ENCODE measurements at regions not wholly inside any gene's neighbourhood (a gene's known extent, or its start where the extent isn't known, plus 50 kb on each side); places are given as distances from the start of the nearest gene placed in this dataset.

DNA sequence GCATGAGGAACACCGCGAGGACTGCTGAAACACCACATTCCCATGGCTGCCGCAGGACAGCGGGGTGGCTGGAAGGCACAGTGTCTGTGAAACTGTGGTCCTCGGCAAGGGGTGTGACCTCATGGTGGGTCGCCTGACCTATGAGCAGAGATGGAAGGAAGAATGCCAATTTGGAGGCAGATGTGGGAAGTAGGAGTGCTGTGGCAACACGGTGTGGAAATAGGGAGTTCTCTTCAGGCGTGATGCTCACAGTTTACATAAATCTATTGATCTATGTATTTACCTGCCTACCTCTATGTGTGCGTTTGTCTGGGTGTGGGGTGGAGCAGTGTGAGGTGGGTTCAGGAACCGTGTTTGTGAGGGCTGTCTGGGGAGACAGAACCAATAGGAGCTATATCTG, 62.3 kb upstream of the LSM6 start:
- Histone ChIP-seq H3K9me3 (ENCODE audit: low read length) (no peaks in the 10 kb centered on the region), H3K79me2 (replicated peaks; ENCODE audit: insufficient read depth, low read length) (no peaks in the 10 kb centered on the region)

DNA sequence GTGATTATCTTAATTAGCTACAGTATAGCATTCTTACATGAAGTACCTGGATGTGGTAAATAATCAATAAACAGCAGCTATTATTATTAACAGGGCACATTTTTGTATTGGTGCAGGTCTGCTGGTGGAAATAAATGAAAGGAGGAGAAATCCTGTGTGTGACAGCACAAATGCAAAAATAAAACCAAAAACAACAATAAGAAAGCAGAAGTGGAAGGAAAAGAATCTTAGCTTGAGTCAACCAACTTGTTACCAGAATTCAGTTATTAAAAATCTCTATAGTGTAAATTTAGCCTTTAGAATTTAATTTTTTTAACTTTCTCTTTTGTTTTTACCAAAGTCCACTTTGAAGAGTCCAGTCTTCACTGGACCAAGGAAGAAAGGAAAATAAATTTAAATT, 63.1 kb upstream of the LSM6 start:
- Histone ChIP-seq H4K20me1 (ENCODE audit: insufficient read depth) (no peaks in the 10 kb centered on the region), H3K27me3 (ENCODE audit: insufficient read depth, low read depth, low read length) (no peaks in the 10 kb centered on the region), H3K36me3 (ENCODE audit: insufficient read depth, low read length) (no peaks in the 10 kb centered on the region), H3K79me2 (replicated peaks; ENCODE audit: insufficient read depth, low read length) (no peaks in the 10 kb centered on the region), H3K4me3 (ENCODE audit: low read length) (no peak overlapping the region), H3F3A (ENCODE audit: insufficient read depth, low read length, poor library complexity, severe bottlenecking) (no peaks in the 10 kb centered on the region), H3K9me3 (ENCODE audit: low read length) (no peaks in the 10 kb centered on the region), H2AFZ (ENCODE audit: low read depth, low read length) (no peak overlapping the region), H3K4me2 (ENCODE audit: low read length) (no peak overlapping the region), H3K27ac (ENCODE audit: low read length) (no peak overlapping the region), H3K9ac (ENCODE audit: low read length) (no peak overlapping the region), H3K9me2 (ENCODE audit: insufficient read depth, low read length) (no peaks in the 10 kb centered on the region)
- TF ChIP-seq CTCF (IDR thresholded peaks at IDR 0.05; ENCODE audit: poor library complexity, severe bottlenecking) (no peak), EZH2 (IDR thresholded peaks at IDR 0.05; ENCODE audit: borderline replicate concordance, insufficient read depth, low read length, poor library complexity, severe bottlenecking) (no peak), SMC3 (conservative IDR thresholded peaks at IDR 0.05; ENCODE audit: poor library complexity) (no peak), REST (IDR thresholded peaks at IDR 0.05; ENCODE audit: borderline replicate concordance) (no peak), POLR2AphosphoS5 (IDR thresholded peaks at IDR 0.05) (no peak), TAF1 (IDR thresholded peaks at IDR 0.05; ENCODE audit: low read depth) (no peak), RAD21 (conservative IDR thresholded peaks at IDR 0.05) (no peak)

More for the DNA sequence above, 62.3 kb upstream of the LSM6 start:
- no peak overlapping the region for H3K27ac ChIP-seq (ENCODE audit: low read length)
- H3K4me2 ChIP-seq (ENCODE audit: low read length) = no peak overlapping the region
- H3F3A ChIP-seq (ENCODE audit: insufficient read depth, low read length, poor library complexity, severe bottlenecking) = no peaks in the 10 kb centered on the region
- H3K9me2 ChIP-seq (ENCODE audit: insufficient read depth, low read length) = no peaks in the 10 kb centered on the region
- no peak overlapping the region for H3K4me3 ChIP-seq (ENCODE audit: low read length)
- H2AFZ ChIP-seq (ENCODE audit: low read depth, low read length) = no peak overlapping the region
- H3K9ac ChIP-seq (ENCODE audit: low read length) = no peak overlapping the region
- H4K20me1 ChIP-seq (ENCODE audit: insufficient read depth) = no peaks in the 10 kb centered on the region
- H3K27me3 ChIP-seq (ENCODE audit: insufficient read depth, low read depth, low read length) = no peaks in the 10 kb centered on the region
- H3K36me3 ChIP-seq (ENCODE audit: insufficient read depth, low read length) = no peaks in the 10 kb centered on the region
- TF ChIP-seq MXI1 (conservative IDR thresholded peaks at IDR 0.05; ENCODE audit: poor library complexity, severe bottlenecking) (no peak), EP300 (conservative IDR thresholded peaks at IDR 0.05; ENCODE audit: poor library complexity, severe bottlenecking) (no peak), SMC3 (conservative IDR thresholded peaks at IDR 0.05; ENCODE audit: poor library complexity) (no peak), CTCF (IDR thresholded peaks at IDR 0.05; ENCODE audit: poor library complexity, severe bottlenecking) (no peak), RAD21 (conservative IDR thresholded peaks at IDR 0.05) (no peak), POLR2AphosphoS5 (IDR thresholded peaks at IDR 0.05) (no peak), TAF1 (IDR thresholded peaks at IDR 0.05; ENCODE audit: low read depth) (no peak), REST (IDR thresholded peaks at IDR 0.05; ENCODE audit: borderline replicate concordance) (no peak), EZH2 (IDR thresholded peaks at IDR 0.05; ENCODE audit: borderline replicate concordance, insufficient read depth, low read length, poor library complexity, severe bottlenecking) (no peak)
